Osteocyte (in vitro differentiated cells): ENCODE measurements at regions not wholly inside any gene's neighbourhood (a gene's known extent, or its start where the extent isn't known, plus 50 kb on each side); places are given as distances from the start of the nearest gene placed in this dataset.
A peak's percentile ranks its signal among the peaks of the same experiment; 100 is the strongest.

Experiments used
- DNase-seq: peaks from one replicate; pipeline ENCODE4 v3.0.0; 2021; ENCODE audit warnings: mixed read lengths; ENCODE audit not compliant: unreplicated experiment; ENCODE audit errors: extremely low spot score
- H3K27ac Mint-ChIP-seq: one replicate; pipeline ENCODE4 v1.8.0; 2021; ENCODE audit warnings: mild to moderate bottlenecking, mixed read lengths; ENCODE audit not compliant: unreplicated experiment
- H3K27me3 Mint-ChIP-seq: one replicate; pipeline ENCODE4 v1.8.0; 2021; ENCODE audit warnings: mixed read lengths; ENCODE audit not compliant: unreplicated experiment
- H3K36me3 Mint-ChIP-seq: one replicate; pipeline ENCODE4 v1.8.0; 2021; ENCODE audit warnings: mixed read lengths; ENCODE audit not compliant: unreplicated experiment
- H3K4me1 Mint-ChIP-seq: one replicate; pipeline ENCODE4 v1.8.0; 2021; ENCODE audit warnings: mixed read lengths; ENCODE audit not compliant: unreplicated experiment
- H3K4me3 Mint-ChIP-seq: one replicate; pipeline ENCODE4 v1.8.0; 2021; ENCODE audit warnings: mild to moderate bottlenecking, moderate library complexity, mixed read lengths; ENCODE audit not compliant: unreplicated experiment
- H3K9me3 Mint-ChIP-seq: one replicate; pipeline ENCODE4 v1.8.0; 2021; ENCODE audit warnings: mixed read lengths; ENCODE audit not compliant: unreplicated experiment
- CTCF ChIP-seq: fragments of 200-600 bp; sonication (generic); IDR thresholded peaks from 2 replicates; pipeline ENCODE4 v1.5.0; 2021; ENCODE audit warnings: antibody characterized with exemption, mild to moderate bottlenecking, moderate library complexity

GRCh38 chr5:159527546-159528254, 197.4 kb upstream of the IL12B start:
- H3K36me3 Mint-ChIP-seq, result no peaks in the 10 kb centered on the region
- H3K4me3 Mint-ChIP-seq, result no peak overlapping the region
- H3K9me3 Mint-ChIP-seq, result peaks cover 7% of the 10 kb centered on the region
- H3K27ac Mint-ChIP-seq, result no peak overlapping the region
- H3K4me1 Mint-ChIP-seq, result peaks cover 15% of the 10 kb centered on the region
- TF ChIP-seq CTCF, result no peak
- DNase-seq, result no peak
- H3K27me3 Mint-ChIP-seq, result peaks cover 8% of the 10 kb centered on the region

- TF ChIP-seq CTCF, result peak; percentile 48
- no peak for DNase-seq
- Mint-ChIP-seq H3K27me3 (peaks cover 5% of the 10 kb centered on the region), H3K9me3 (peaks cover 7% of the 10 kb centered on the region), H3K27ac (no peak overlapping the region), H3K36me3 (no peaks in the 10 kb centered on the region), H3K4me1 (peaks cover 7% of the 10 kb centered on the region), H3K4me3 (no peak overlapping the region)
Measured at GRCh38 chr5:159531554-159532105, 201.3 kb upstream of the IL12B start.

GRCh38 chr5:159533197-159533596, 202.9 kb upstream of the IL12B start:
- DNase-seq, result no peak
- H3K9me3 Mint-ChIP-seq, result peaks cover 7% of the 10 kb centered on the region
- TF ChIP-seq CTCF, result no peak
- H3K27ac Mint-ChIP-seq, result no peak overlapping the region
- H3K4me3 Mint-ChIP-seq, result no peak overlapping the region
- peaks cover 7% of the 10 kb centered on the region for H3K4me1 Mint-ChIP-seq
- peaks cover 12% of the 10 kb centered on the region for H3K27me3 Mint-ChIP-seq
- no peaks in the 10 kb centered on the region for H3K36me3 Mint-ChIP-seq

- Mint-ChIP-seq H3K9me3 (no peaks in the 10 kb centered on the region), H3K36me3 (no peaks in the 10 kb centered on the region), H3K27ac (no peak overlapping the region), H3K4me1 (peaks cover 7% of the 10 kb centered on the region), H3K4me3 (no peak overlapping the region), H3K27me3 (peaks cover 7% of the 10 kb centered on the region)
- no peak for TF ChIP-seq CTCF
- no peak for DNase-seq
Measured at GRCh38 chr5:159536166-159536565, 205.9 kb upstream of the IL12B start.

GRCh38 chr5:159536646-159537045, 206.4 kb upstream of the IL12B start:
- Mint-ChIP-seq H3K27me3 (peaks cover 7% of the 10 kb centered on the region), H3K4me1 (peaks cover 7% of the 10 kb centered on the region), H3K4me3 (no peak overlapping the region), H3K36me3 (no peaks in the 10 kb centered on the region), H3K27ac (no peak overlapping the region), H3K9me3 (no peaks in the 10 kb centered on the region)
- no peak for DNase-seq
- no peak for TF ChIP-seq CTCF
